HG02943 (cell line): ENCODE measurements at regions not wholly inside any gene's neighbourhood (a gene's known extent, or its start where the extent isn't known, plus 50 kb on each side); places are given as distances from the start of the nearest gene placed in this dataset.
"Not testable (repeated sequence)": the region's sequence is repeated elsewhere in the genome, so short reads cannot be mapped to it uniquely, and the experiment has no call there.

ENCODE experiments used
- ATAC-seq: cut with Tn5 transposase; IDR thresholded peaks from one replicate; pipeline ENCODE4 v1.9.1; 2021; ENCODE audit warnings: mild to moderate bottlenecking, low read depth, moderate library complexity; ENCODE audit not compliant: unreplicated experiment

DNA sequence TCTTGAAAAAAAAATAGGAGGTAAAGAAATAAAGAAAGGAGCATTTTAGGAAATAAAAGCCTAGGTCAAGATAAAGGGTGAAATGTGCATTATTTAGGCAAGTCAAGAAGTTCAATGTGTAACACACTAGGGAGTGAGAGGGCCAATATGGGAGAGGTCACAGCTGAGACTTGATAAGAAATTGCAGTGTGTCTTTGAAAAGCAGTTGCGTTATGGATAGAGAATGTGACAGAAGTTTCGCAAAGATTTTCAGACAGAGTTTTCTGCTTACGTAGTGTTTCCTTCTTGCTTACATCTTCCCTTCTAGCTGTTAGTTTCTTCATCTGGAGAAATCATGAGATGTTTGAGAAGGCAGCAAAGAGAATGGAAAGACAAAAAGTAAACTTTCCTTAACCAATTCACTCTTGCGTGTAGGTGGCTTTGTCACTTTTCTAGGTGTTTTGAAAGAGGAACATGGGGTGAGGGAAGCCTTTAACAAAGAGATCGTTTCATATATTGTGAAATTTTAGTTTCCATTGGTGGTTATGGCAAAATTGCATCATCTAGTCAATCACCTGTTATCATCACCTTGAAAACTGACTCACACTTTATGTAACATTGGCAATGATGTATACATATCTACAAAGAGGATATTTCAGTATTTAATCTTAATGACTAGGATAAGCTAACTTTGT is 975.5 kb downstream of the OLFM4 start:
- no peak for ATAC-seq

DNA sequence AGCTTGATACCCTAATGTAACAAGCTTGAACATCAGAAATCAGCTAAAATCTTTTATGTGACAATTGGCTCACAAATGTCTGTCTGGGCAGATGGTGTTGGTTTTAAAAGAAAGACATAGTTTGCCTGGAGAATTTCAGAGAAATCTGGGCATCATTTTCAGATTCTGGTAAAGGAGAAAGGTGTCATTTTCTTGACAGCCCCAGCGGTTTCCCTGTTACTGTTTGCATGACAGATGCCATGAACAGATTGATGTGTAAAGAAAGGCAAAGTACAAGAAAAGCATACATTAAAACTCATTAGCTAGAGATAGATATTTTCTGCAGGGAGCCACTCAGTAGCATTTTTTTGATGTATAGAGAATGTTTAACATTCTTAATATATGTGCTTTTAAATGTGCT is 987.9 kb downstream of the OLFM4 start:
- no peak for ATAC-seq

DNA sequence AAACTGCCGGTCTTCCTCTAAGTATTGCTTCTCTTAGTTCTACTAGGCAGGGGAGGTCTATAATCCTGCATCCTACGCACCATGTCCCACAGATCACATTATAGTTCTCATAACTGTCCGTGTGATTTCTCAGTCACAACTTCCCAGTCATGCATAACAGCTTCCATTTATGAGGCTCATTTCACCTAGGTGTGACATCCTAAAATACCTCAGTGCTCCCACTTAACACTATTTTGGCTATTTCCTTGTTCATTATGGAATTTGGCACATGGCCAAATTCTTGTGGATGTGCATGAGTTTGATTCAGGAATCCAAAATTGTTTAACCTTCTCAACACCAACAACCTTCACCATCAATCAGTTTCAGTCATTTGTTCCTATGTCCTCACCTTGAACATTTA is 989.9 kb downstream of the OLFM4 start:
- ATAC-seq: no peak

DNA sequence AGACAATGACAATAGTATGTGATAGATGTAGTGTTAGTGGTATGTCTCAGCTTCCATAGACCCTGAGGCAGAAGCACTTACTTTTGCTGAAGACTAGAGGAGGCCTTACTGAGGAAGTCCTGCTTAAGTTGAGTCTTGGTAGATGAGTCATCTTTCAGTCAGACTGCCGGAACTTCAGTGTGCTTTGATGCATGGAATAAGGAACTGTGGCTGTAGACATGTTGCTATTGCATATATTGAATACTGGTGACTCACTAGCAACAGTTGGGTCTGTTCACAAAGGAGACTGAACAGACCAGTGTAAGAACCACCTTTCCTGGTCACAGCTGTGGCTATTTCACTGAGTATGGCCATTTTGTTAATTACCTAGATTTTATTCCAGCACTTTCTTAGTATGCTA is 1000.6 kb downstream of the OLFM4 start:
- ATAC-seq: peak; percentile 98

DNA sequence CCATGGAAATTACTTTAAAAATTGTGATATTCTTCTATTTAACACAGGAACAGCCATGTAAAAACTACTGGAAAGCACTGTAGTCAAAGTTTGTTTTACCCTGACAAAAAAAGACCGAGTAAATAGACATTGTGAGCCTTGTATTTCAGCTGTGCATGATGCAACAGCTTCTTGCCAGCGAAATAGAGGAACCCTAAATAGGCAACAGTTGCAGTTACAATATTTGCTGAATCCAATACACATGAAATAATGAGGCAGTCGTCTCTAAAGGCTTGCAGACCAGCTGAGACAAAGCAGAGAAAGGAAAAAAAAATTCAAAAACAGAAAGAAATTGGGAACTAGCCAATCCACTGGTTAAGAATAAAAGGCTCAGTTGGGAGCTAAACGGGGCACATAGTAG is 1001.1 kb downstream of the OLFM4 start:
- ATAC-seq: no peak

DNA sequence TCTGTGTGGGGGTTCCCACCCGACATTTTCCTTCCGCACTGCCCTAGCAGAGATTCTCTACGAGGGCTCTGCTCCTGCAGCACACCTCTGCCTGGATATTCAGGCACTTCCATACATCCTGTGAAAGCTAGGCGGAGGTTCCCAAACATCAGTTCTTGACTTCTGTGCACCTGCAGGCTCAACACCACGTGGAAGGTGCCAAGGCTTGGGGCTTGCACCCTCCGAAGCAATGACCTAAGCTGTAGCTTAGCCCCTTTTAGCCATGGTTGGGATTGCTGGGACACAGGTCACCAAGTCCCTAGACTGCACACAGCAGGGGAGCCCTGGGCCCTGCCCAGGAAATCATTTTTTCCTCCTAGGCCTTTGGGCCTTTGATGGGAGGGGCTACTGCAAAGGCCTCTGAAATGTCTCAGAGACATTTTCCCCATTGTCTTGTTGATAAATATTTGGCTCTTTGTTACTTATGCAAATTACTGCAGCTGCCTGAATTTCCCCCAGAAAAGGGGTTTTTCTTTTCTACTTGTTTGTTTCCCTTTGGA is 1004.8 kb downstream of the OLFM4 start:
- no peak for ATAC-seq

DNA sequence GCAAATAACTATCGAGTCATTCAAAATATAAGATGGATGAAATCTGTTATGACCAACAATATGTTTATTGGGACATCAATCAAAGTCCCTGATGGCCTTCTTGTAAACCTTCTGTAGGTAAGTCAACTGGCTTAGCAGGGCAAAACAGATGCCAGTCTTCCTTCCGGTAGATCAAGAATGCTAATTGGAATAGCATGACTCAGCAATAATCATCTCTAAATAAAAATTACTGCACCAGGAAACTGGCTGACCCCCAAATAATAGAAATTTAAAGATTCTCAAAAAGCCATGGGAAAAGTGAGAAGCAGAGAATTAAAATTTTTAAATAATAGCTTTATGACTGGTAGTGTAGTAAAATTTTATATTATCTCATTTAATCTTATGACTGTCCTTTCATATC is 1005.4 kb downstream of the OLFM4 start:
- no peak for ATAC-seq

DNA sequence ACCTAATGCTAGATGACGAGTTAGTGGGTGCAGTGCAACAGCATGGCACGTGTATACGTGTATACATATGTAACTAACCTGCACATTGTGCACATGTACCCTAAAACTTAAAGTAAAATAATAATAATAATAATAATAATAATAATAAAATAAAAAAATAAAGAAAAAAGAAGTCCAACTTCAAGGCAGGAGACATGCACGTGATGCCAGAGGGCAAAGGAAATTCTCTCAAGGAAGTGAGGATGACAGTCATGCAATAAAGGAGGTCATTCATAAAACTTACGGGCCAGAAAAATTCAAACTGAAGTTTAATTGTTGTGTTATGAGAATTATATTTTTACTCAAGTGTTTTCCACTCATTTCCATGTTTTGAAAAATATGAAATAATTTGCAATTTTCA is 1028.8 kb downstream of the OLFM4 start:
- not testable (repeated sequence) for ATAC-seq

DNA sequence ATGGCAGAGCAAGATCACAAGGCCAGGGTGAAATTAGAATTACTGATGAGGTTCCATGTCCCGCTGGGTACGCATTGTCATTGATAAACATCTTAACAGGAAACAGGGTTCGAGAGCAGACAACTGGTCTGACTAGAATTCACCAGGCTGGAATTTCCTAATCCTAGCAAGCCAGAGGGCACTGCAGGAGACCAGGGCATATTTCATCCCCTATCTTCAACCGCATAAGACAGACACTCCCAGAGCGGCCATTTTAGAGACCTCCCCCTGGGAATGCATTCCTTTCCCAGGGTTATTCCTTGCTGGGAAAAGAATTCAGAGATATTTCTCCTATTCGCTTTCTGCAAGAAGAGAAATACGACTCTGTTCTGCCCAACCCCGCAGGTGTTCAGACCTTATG is 1041.3 kb downstream of the OLFM4 start:
- ATAC-seq: not testable (repeated sequence)

DNA sequence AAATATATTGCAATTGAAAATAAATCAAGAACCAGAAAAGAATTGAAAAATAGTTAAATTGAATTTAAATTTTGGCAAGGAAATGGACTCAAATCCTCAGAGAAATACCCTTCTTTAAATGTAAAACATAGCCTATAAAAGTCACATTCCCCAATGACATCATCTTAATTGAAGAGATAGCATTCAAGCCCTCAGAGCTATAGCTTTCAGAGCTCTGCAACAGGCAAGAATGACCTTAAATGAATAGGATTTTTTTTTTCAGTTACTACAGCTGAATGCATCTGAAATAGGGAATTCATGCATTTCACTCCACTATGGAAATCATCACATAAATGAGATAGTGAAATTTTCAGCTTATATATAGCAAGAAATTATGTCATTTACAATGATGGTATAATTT is 1049.0 kb downstream of the OLFM4 start:
- no peak for ATAC-seq

DNA sequence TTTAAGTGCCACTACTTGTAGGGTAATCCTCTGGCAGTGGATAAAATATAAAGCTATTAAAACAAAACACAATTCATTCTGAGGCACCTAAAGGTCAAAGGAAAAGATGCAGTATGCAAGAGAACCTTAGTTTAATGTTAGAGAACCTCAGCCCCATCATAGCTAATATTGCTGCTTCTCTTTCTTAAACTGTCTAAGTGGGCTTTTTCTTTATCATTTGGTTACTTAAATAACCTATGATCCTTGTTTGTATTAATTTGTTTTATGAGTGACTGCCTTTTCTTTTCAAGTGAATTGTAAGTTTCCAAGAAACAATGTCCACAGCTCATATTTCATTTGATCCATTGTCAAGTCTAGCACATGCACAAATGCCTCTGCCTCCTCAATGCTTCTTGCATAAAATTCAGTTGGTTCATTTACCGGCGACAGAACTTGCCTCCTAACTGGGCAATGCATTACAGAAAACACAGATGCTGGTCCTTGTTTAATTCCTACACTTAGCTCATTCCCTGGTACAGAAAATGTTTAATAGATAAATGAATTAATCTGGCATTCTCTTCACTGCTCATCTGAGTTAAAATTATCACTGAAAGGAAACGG is 1049.8 kb downstream of the OLFM4 start:
- ATAC-seq: no peak

DNA sequence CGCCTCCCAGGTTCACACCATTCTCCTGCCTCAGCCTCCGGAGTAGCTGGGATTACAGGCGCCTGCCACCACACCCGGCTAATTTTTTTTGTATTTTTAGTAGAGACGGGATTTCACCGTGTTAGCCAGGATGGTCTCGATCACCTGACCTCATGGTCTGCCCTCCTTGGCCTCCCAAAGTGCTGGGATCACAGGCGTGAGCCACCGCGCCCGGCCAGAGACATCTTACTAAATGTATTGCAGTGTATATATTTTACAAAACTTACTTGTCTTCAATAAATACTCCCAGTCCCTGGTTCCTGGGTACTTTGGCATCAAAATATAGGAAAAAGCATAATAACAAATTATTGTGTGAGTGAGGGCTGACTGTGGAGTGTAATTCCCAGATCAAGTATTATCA is 1053.7 kb downstream of the OLFM4 start:
- ATAC-seq: not testable (repeated sequence)

DNA sequence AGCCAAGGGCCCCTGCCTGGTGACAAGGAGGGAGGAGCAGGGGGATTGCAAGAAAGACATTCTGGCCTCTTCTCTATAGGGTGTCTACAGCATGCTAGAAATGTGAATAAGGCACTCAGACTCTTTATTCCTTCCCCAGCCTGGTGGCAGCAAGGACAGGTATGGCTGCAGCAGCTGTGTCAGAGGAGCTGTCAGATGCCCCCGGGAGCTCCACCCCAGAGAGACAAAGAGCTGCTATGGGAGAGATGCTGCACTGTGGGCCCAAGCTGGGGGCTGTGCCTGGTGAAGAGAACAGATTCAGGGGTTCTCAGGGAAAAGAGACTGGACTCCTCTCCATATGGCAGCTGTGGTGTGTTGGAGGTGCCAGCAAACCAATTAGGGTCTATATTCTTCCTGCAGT is 1063.3 kb downstream of the OLFM4 start:
- ATAC-seq: no peak

DNA sequence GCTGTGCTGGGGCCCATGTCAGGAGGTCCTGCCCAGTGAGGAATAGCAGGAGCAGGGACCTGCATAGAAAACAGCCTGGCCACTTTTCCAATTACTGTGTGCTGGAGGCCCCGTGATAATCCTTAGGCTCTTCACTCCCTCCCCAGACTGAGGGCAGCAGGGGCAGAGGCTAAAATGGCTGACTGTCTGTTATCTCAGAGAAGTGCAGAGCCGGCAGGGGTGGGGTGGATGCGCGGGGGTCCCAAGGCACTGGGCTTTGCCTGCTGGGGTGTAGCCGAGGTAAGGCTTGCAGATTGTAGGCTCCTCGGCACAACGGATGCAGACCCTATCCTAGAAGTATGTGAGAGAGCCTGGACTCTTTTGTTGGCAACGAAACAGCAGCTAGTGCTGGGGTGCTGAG is 1064.1 kb downstream of the OLFM4 start:
- ATAC-seq: no peak

DNA sequence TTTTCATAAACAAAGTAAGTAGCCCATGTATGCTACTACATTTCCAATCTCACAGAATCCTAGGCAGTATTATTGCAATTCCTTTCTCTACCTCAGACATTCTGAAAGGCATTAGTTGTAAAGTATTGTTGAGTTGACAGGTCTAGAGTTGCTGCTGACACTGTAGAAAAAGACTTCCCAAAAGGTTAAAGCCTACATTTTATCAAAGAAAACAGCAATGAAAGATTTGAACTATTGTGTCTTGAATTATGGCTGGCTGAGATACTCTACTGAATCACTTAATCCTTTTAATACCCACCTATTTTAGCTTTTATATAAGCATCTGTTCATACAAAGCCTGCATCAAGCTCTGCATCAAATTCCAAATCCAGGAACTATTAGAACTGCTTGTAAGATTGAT is 1082.0 kb downstream of the OLFM4 start:
- ATAC-seq: no peak

DNA sequence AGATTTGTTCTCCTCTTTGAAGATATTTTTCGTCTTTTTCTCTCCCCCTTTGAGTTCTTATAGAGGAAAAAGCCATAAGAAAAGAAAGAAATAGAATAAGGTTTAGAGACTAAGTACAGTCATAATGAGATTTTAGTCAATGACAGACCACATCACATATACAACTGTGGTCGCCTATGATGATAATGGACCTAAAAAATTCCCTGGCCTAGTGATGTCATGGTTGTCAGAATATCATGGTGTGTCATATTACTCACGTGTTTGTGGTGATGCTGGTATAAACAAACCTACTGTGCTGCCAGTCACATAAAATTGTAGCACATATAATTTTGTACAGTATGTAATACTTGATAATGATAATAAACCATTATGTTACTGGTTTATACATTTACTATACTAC is 1096.1 kb downstream of the OLFM4 start:
- no peak for ATAC-seq

DNA sequence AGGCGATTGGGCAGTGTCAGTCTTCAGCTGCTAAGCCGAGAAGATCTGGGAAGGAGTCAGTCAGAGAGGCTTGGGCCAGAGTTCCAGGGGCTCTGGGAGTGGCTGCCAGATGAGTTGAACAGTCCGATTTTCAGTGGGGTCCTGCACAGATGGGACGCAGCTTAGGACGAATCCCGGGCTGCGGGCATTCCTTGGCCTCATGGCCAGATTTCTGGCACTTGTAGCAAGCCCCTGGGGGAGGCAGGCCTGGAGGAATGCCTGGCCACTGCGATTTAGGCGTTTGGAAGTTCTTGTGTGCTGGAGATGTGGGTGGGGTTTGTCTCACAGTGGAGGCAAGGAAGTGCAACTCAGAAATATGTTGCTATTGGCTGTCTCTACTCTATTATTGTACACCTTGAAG is 1102.3 kb downstream of the OLFM4 start:
- not testable (repeated sequence) for ATAC-seq

DNA sequence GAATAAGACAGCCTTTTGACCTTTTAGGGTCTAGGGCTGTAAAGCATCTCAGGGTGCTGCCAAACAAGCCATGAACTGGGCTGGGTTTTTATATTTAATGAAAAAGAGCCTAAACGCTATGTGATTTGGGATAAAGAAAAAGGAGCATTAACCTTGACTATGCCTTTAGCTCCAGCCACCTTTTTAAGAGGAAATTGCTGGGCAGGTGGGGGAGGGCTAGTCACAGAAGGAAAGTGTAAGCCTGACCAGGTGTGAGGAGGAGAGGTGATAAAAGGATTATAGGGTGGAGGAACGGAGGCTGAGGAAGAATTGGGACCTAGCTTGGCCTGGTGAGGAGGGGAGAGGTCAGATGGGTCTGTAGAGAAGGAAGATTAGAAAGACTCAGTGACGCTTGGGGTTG is 1102.8 kb downstream of the OLFM4 start:
- not testable (repeated sequence) for ATAC-seq

DNA sequence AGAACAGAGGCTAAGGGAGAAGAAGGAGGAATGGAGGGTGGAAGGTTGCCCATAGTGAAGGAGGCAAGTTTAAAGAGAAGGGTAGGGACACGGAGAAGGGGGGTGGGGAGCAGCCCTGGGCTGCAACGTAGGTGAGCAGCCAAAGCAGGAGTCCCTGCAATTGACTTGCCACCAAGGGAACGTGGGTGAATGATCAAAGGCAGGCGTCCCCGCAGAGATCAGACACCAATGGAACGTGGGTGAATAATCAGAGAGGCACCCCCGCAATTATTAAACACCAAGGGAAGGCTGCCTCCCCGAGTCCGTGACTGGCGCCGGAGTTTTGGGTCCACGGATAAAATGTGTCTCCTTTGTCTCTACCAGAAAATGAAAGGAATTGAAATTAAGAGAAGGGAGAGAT is 1103.5 kb downstream of the OLFM4 start:
- not testable (repeated sequence) for ATAC-seq

DNA sequence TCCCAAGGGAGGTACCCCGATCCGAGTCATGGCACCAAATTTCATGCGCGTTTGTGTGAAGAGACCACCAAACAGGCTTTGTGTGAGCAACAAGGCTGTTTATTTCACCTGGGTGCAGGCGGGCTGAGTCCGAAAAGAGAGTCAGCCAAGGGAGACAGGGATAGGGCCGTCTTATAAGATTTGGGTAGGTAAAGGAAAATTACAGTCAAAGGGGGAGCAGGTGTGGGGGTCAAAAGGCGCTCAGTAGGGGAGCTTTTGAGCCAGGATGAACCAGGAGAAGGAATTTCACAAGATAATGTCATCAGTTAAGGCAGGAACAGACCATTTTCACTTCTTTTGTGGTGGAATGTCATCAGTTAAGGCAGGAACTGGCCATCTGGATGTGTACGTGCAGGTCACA is 1104.1 kb downstream of the OLFM4 start:
- not testable (repeated sequence) for ATAC-seq

DNA sequence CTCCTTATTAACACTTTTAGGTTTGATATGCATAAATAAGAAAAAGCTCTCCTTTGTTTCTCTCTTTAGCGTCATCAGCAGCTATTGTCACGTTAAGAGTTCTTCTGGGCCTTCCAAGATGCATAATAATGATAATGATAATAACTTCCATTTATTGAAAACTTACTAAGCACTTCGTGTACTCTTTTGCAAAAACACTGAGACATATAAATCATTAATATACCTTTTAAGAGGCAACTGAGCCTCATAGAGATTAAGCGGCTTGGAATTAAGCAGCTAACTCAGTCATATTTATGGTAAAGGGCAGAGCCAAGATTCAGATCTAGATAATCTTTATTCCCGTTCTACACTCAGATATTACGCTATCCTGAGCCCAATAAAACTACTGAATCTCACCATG is 1105.1 kb downstream of the OLFM4 start:
- no peak for ATAC-seq

DNA sequence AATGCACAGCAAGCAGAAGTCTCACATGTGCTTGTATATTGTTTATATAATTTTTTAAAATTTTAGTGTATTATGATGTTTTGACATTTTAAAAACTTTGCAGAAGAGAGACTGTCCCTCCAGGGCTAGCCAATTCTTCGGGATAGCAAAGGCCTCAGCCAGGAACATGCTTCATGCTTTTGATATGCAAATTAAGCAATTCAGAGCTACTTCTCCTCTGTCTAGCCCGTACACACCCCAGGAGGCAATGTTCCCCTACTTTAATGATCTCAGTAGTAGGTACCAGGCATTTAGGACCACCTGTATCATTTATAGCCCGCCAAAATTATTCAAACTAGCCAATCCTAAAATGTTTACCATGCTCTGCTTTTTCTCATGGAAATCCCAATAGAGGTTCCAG is 1116.2 kb downstream of the OLFM4 start:
- ATAC-seq: no peak
